GM18873 (cell line): ENCODE measurements at regions not wholly inside any gene's neighbourhood (a gene's known extent, or its start where the extent isn't known, plus 50 kb on each side); places are given as distances from the start of the nearest gene placed in this dataset.

Experiments used
- ATAC-seq: cut with Tn5 transposase; IDR thresholded peaks from one replicate; pipeline ENCODE4 v1.9.1; 2021; ENCODE audit warnings: mild to moderate bottlenecking, moderate library complexity, moderate number of reproducible peaks; ENCODE audit not compliant: unreplicated experiment, low FRiP score

- no peak for ATAC-seq
Observed at GRCh38 chr5:6806668-6807067, 93.4 kb downstream of the TENT4A start.

- ATAC-seq, result no peak
Observed at GRCh38 chr5:6808462-6808861, 95.2 kb downstream of the TENT4A start.

DNA sequence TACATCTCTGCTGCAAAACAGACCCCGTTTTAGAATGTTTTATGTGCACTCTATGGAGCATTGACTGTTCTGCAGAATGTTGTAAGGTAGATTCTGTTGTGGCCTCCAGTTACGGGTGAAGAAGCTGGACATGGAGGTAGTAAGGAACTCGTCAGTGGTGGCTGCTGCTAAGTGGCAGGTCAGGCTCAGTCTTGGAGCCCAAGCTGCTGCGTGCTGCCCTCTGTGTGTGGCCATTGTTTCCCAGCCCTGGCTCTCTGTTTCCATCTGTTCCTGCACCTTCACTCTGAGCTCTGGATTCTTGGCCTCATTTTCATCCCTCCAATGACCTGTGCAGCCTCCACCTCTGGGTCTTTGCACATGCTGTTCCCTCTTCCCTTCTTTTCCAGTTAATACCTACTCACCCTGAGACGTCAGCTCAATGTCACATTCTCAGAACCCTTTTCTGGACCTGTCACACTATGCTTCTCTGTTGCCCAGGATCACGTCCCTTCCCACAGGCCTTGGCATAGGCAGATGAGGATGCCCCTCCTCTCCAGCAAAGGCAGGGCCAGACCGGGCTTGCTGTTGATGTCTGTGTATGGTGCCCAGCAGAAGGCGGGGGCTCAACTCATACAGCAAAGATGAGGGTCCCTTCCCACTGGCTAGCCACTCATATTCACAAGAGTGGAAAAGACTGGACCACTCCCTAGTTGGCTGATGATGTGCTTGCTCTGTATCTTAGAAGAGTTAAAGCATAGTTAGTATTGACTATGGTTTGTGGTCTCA, 97.6 kb downstream of the TENT4A start:
- ATAC-seq, result no peak

DNA sequence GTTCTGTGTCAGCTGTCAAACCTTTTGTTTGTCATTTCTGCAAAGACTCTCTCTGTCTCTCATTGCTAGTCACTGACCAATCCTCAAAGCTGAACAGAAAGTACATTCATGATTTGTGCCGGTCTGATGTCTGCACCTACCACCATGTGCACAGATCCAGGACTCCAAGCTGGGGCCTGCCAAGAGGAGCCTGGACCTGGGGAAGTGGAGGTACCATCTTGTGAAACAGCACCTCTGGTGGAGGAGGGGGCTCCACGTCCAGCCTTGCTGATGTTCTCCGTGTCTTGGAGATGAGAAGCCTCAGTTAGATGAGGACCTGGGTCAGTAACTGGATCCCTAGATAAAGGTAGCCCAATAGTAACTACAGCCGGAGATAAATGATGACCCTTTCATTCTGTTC, 98.9 kb downstream of the TENT4A start:
- no peak for ATAC-seq

DNA sequence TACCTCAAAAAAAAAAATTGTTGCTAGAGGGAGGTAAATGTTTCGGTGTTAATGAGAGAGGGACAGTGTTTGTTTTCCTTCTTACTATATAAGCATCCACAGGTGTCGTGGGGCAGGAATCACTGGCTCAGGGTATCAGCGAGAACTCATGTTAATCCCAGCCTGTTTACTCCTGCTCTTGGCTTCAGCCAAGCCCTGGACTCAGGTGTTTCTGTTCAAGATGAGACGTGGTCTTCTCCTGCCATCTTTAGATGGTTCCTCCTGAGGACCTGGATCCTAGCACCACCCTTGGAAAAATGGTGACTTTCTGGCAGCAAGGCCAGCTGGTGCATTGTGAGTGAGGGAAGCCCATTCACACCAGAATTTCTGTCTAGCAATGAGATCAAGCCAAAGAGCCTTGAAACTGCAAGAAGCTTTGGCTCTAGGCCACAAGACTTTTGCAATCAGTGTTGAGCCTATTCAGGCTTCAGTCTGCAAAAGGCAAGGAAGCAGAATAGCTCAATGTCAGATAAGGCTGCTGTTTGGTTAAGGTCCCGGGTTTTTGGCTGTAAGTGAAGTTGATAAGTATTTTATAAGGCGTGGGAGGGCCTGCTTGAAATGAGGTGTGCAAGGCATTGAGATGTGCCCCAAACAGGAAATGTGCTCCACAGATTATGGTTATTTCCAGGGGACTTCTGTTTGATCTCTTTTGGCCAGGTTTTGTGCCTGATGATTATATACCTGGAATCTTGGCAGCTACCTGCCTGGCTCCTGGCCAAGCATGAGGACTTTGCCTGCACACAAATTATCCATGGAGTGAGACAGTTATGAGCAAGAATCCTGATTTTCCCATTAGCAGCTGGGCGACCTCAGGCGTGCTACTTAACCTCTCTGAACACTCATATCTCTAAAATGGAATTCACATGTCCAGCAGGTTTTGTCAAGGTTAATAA, 99.8 kb downstream of the TENT4A start:
- ATAC-seq, result no peak

DNA sequence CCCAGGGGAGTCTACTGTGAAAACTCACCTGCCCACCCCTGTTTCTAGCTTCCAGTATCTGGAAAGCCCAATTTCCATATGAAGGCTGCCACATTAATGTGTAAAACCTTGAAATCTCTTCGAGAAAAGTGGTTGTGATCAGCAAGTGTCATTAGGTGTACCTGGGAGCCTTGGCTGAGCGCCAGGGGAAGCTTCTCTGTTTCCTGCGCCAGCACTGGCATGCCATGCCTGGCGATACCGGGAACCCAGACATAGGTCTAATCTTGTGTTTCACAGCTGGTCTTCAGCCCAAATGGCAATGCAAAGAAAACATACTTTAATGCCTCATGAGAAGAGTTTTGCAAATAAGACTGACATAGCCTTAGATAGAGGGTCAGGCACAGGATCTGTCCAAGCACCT, 101.6 kb downstream of the TENT4A start:
- ATAC-seq, result no peak

GRCh38 chr5:6818594-6819511, 105.6 kb downstream of the TENT4A start:
- ATAC-seq, result no peak

- ATAC-seq, result no peak
Observed at GRCh38 chr5:6819521-6819920, 106.3 kb downstream of the TENT4A start.

DNA sequence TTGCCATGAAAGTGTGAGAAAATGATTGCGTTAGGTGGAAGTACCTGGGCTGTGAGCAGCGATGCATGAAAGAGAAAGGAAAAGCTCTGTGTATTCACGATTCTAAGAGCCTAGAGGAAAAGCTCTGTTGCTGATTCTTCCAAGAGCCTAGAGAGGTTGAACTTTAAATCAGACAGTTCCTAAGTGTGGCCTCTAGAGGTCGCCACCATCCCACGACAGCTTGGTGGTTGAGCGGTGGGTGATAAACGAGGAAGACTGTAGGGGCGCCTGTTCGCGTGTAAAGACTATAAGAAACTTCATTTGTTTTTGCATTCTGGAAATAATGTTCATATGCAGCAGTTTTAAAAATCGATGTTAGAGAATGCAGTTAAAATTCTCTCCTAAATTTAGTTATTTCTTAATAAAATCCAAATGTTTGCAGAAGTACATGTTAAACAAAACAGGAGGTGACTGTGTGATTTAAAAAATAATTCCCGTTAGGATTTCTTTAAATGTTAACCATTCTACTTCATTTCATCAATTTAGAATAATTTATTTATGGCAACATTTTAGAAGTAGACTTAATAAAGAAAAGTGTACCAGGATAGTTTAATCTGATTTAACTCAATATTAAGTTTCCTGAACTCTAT, 107.7 kb downstream of the TENT4A start:
- ATAC-seq, result no peak

- no peak for ATAC-seq
Observed at GRCh38 chr5:6822068-6822467, 108.8 kb downstream of the TENT4A start.

GRCh38 chr5:6822556-6823343, 109.5 kb downstream of the TENT4A start:
- no peak for ATAC-seq

DNA sequence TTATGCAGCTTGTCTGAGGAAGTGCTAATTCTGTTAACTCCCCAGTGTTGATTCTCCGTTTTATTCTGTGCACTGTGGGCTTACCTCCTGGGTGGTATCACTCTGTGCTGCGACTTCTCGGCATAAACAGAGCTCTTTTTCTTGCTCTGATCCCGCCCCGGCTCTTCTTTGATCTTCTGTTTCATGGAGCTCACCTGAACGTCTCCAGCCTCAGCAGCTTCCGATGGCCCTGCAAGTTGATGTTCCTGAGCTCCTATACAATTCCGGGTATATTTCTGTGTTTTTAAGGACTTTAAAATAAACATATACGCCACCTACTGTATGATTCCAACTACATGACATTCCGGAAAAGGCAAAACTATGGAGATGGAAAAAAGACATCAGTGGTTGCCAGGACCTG, 110.8 kb downstream of the TENT4A start:
- ATAC-seq, result no peak

DNA sequence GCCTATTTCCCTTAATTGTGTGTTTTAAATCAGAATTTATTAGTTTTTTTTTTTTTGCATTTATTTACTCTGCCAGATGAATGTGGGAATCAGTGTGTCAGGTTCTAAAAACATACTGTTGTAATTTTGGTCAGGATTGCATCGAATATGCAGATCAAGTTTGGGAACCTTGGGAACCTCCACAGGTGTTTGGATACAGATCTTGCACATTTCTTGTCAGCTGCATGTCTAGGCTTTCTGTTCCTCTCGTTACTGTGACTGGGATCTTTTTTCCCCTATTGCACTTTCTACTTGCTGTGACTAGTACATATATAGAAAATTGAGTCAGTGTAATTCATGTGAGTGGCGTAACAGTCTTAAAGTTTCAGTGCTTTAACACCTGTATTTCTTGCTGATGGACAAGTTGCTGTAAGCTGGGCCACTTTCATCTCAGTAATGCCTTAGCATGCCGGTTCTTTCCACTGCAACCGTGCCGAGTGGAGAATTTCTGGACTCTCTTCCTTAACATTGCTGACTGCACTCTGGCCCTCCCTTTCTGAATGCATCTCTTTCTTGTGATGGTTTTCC, 112.5 kb downstream of the TENT4A start:
- no peak for ATAC-seq

GRCh38 chr5:6826756-6827155, 113.5 kb downstream of the TENT4A start:
- ATAC-seq, result no peak

- ATAC-seq, result peak; percentile 59
Observed at GRCh38 chr5:6827526-6828219, 114.4 kb downstream of the TENT4A start.

DNA sequence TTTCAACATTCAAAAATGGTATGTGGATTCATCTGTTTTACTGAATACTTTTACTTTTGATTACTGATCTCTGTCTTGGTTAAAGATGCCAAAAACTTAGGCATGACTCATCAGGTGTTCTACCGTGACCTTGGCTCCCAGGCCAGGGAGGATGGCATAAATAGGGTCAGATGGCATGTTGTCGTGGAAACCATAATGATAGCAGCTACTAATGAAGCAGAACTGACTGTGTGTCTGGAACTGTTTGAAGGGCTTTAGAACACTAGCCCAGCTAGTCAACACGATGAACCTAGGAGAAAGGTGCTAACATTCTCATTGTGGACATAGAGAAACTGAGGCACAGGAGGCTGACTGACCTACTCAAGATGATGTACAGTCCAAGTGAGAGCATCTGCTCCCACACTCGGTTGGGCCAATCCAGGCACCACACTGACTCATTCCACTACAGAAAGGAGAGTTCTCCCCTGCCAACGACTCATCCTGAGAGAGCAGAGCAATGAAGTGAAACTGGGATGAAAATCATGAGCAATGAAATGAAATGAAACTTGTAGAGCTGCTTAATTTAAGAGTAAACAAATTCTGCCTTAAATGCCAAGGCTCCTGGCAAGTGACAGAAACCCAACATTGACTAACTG, 116.0 kb downstream of the TENT4A start:
- peak; percentile 75 for ATAC-seq

- no peak for ATAC-seq
Observed at GRCh38 chr5:6830643-6831239, 117.5 kb downstream of the TENT4A start.
